GM06990 (cell line): ENCODE measurements at regions not wholly inside any gene's neighbourhood (a gene's known extent, or its start where the extent isn't known, plus 50 kb on each side); places are given as distances from the start of the nearest gene placed in this dataset.

Source experiments
- DNase-seq: peaks from one replicate; pipeline ENCODE4 v3.0.0-alpha.2; 2011; ENCODE audit not compliant: insufficient read length; ENCODE audit errors: extremely low read depth
- H3K27me3 ChIP-seq: replicated peaks from 2 replicates; pipeline ENCODE4 v1.6.0; 2011; ENCODE audit warnings: low read length; ENCODE audit not compliant: control insufficient read depth, insufficient read depth
- H3K36me3 ChIP-seq: 2 replicates; pipeline ENCODE4 v1.5.1; 2011; ENCODE audit warnings: low read length; ENCODE audit not compliant: control insufficient read depth, insufficient read depth
- H3K4me3 ChIP-seq: replicated peaks from 2 replicates; pipeline ENCODE4 v1.5.1; 2011; ENCODE audit warnings: low read depth, mild to moderate bottlenecking, control low read depth, low read length
- CTCF ChIP-seq: IDR thresholded peaks from 2 replicates; pipeline ENCODE4 v1.5.1; 2011; ENCODE audit warnings: low read length, control low read depth, mild to moderate bottlenecking, inconsistent platforms; ENCODE audit not compliant: insufficient read depth, poor library complexity, severe bottlenecking

- Histone ChIP-seq H3K27me3 (no peaks in the 10 kb centered on the region), H3K4me3 (no peak overlapping the region), H3K36me3 (no peaks in the 10 kb centered on the region)
- no peak for TF ChIP-seq CTCF
- DNase-seq: no peak
These were observed 115.1 kb upstream of the MDGA2 start for GRCh38 chr14:47790477-47790876.

- no peak overlapping the region for H3K4me3 ChIP-seq
- no peak for TF ChIP-seq CTCF
- no peak for DNase-seq
- no peaks in the 10 kb centered on the region for H3K36me3 ChIP-seq
- H3K27me3 ChIP-seq: no peaks in the 10 kb centered on the region
These were observed 109.7 kb upstream of the MDGA2 start for GRCh38 chr14:47785058-47785457.

GRCh38 chr14:47778631-47779030 lies 103.2 kb upstream of the MDGA2 start:
- no peaks in the 10 kb centered on the region for H3K36me3 ChIP-seq
- H3K27me3 ChIP-seq: no peaks in the 10 kb centered on the region
- no peak for DNase-seq
- no peak overlapping the region for H3K4me3 ChIP-seq
- no peak for TF ChIP-seq CTCF

GRCh38 chr14:47772652-47773051 lies 97.2 kb upstream of the MDGA2 start:
- TF ChIP-seq CTCF: no peak
- Histone ChIP-seq H3K27me3 (no peaks in the 10 kb centered on the region), H3K36me3 (no peaks in the 10 kb centered on the region), H3K4me3 (no peak overlapping the region)
- DNase-seq: no peak

GRCh38 chr14:47763188-47763854 lies 87.9 kb upstream of the MDGA2 start:
- no peak overlapping the region for H3K4me3 ChIP-seq
- H3K36me3 ChIP-seq: no peaks in the 10 kb centered on the region
- no peak for DNase-seq
- H3K27me3 ChIP-seq: no peaks in the 10 kb centered on the region
- TF ChIP-seq CTCF: no peak

GRCh38 chr14:47746986-47747385 lies 71.6 kb upstream of the MDGA2 start:
- no peak for DNase-seq
- no peaks in the 10 kb centered on the region for H3K36me3 ChIP-seq
- no peak for TF ChIP-seq CTCF
- no peak overlapping the region for H3K4me3 ChIP-seq
- no peaks in the 10 kb centered on the region for H3K27me3 ChIP-seq
